GM23338 (cell line): ENCODE measurements at regions not wholly inside any gene's neighbourhood (a gene's known extent, or its start where the extent isn't known, plus 50 kb on each side); places are given as distances from the start of the nearest gene placed in this dataset.

Experiments used
- ATAC-seq: fragments of 200-7000 bp; cut with Tn5 transposase; 3 replicates; pipeline ENCODE4 v1.9.1; 2020
- DNase-seq: peaks from one replicate; pipeline ENCODE4 v3.0.0-alpha.2; 2015; ENCODE audit warnings: low spot score
- H2AFZ ChIP-seq: fragments of 200-600 bp; sonication (generic); 2 replicates; pipeline ENCODE4 v1.8.0; 2016; ENCODE audit warnings: antibody characterized with exemption, mild to moderate bottlenecking, moderate library complexity
- H3F3A ChIP-seq: fragments of 200-600 bp; sonication (generic); replicated peaks from 2 replicates; pipeline ENCODE4 v1.8.0; 2017; ENCODE audit warnings: antibody characterized with exemption, mixed run types, low read depth
- H3K27ac ChIP-seq: fragments of 200-600 bp; sonication (generic); 2 replicates; pipeline ENCODE4 v1.6.1; 2016; ENCODE audit warnings: low read depth
- H3K27me3 ChIP-seq: fragments of 200-600 bp; sonication (generic); 2 replicates; pipeline ENCODE4 v1.8.0; 2016; ENCODE audit warnings: mild to moderate bottlenecking, mixed run types, moderate library complexity; ENCODE audit not compliant: insufficient read depth
- H3K36me3 ChIP-seq: fragments of 200-600 bp; sonication (generic); 2 replicates; pipeline ENCODE4 v1.8.0; 2016; ENCODE audit warnings: mild to moderate bottlenecking; ENCODE audit not compliant: insufficient read depth
- H3K4me1 ChIP-seq: fragments of 200-600 bp; sonication (generic); 2 replicates; pipeline ENCODE4 v1.8.0; 2016; ENCODE audit warnings: mild to moderate bottlenecking, moderate library complexity; ENCODE audit not compliant: insufficient read depth
- H3K4me2 ChIP-seq: fragments of 200-600 bp; sonication (generic); 2 replicates; pipeline ENCODE4 v1.7.1; 2017; ENCODE audit warnings: mixed run types
- H3K4me3 ChIP-seq: fragments of 200-600 bp; sonication (generic); 2 replicates; pipeline ENCODE4 v1.6.1; 2016; ENCODE audit warnings: mixed run types
- H3K79me2 ChIP-seq: fragments of 200-600 bp; sonication (generic); replicated peaks from 2 replicates; pipeline ENCODE4 v1.8.0; 2017; ENCODE audit warnings: mild to moderate bottlenecking; ENCODE audit not compliant: insufficient read depth
- H3K9me2 ChIP-seq: fragments of 200-600 bp; sonication (generic); 2 replicates; pipeline ENCODE4 v1.8.0; 2017; ENCODE audit not compliant: insufficient read depth
- H4K20me1 ChIP-seq: fragments of 200-600 bp; sonication (generic); replicated peaks from 2 replicates; pipeline ENCODE4 v1.8.0; 2017; ENCODE audit warnings: mild to moderate bottlenecking; ENCODE audit not compliant: insufficient read depth
- H3K27ac Mint-ChIP-seq: 2 replicates; pipeline ENCODE4 v1.8.0; 2020; ENCODE audit warnings: inconsistent platforms, mild to moderate bottlenecking, moderate library complexity, mixed read lengths
- H3K27me3 Mint-ChIP-seq: 3 replicates; pipeline ENCODE4 v1.8.0; 2022; ENCODE audit warnings: low read depth, mild to moderate bottlenecking, moderate library complexity, mixed read lengths, inconsistent platforms; ENCODE audit not compliant: insufficient read depth, poor library complexity
- H3K36me3 Mint-ChIP-seq: 3 replicates; pipeline ENCODE4 v1.8.0; 2021; ENCODE audit warnings: low read depth, mild to moderate bottlenecking, inconsistent platforms, moderate library complexity, mixed read lengths
- H3K4me1 Mint-ChIP-seq: 3 replicates; pipeline ENCODE4 v1.8.0; 2020; ENCODE audit warnings: mild to moderate bottlenecking, inconsistent platforms, mixed read lengths
- H3K4me3 Mint-ChIP-seq: 3 replicates; pipeline ENCODE4 v1.8.0; 2021; ENCODE audit warnings: moderate library complexity, mild to moderate bottlenecking, inconsistent platforms, mixed read lengths
- H3K9me3 Mint-ChIP-seq: 3 replicates; pipeline ENCODE4 v1.8.0; 2020; ENCODE audit warnings: moderate library complexity, mild to moderate bottlenecking, inconsistent platforms, mixed read lengths
- EZH2 ChIP-seq: fragments of 200-600 bp; sonication (generic); IDR thresholded peaks from one replicate; pipeline ENCODE4 v1.8.0; 2017; ENCODE audit warnings: antibody characterized with exemption, mild to moderate bottlenecking, low read depth; ENCODE audit not compliant: unreplicated experiment
- STAT1 ChIP-seq: IDR thresholded peaks from one replicate; pipeline ENCODE4 v1.6.1; 2016; ENCODE audit warnings: antibody characterized with exemption; ENCODE audit not compliant: unreplicated experiment
- ZNF331 ChIP-seq: fragments of 250-450 bp; sonication (Bioruptor Pico); IDR thresholded peaks from 2 replicates; pipeline ENCODE4 v1.5.0; 2020; ENCODE audit warnings: low read depth, mild to moderate bottlenecking, moderate library complexity
- ZNF462 ChIP-seq: fragments of 250-450 bp; sonication (Bioruptor Pico); IDR thresholded peaks from 2 replicates; pipeline ENCODE4 v1.5.0; 2020; ENCODE audit warnings: mild to moderate bottlenecking, moderate library complexity
- TF ChIP-seq, protein P1 (sequence below), 2 experiments: fragments of 200-600 bp in 1 of 2; sonication (generic) in 1 of 2; conservative IDR thresholded peaks; 2 replicates each; pipeline versions ENCODE4 v1.5.1 to v1.6.1; 2016 to 2017; ENCODE audit warnings: antibody characterized with exemption in 2 of 2, low read depth in 2 of 2, mild to moderate bottlenecking in 2 of 2, moderate library complexity in 1 of 2

DNA sequence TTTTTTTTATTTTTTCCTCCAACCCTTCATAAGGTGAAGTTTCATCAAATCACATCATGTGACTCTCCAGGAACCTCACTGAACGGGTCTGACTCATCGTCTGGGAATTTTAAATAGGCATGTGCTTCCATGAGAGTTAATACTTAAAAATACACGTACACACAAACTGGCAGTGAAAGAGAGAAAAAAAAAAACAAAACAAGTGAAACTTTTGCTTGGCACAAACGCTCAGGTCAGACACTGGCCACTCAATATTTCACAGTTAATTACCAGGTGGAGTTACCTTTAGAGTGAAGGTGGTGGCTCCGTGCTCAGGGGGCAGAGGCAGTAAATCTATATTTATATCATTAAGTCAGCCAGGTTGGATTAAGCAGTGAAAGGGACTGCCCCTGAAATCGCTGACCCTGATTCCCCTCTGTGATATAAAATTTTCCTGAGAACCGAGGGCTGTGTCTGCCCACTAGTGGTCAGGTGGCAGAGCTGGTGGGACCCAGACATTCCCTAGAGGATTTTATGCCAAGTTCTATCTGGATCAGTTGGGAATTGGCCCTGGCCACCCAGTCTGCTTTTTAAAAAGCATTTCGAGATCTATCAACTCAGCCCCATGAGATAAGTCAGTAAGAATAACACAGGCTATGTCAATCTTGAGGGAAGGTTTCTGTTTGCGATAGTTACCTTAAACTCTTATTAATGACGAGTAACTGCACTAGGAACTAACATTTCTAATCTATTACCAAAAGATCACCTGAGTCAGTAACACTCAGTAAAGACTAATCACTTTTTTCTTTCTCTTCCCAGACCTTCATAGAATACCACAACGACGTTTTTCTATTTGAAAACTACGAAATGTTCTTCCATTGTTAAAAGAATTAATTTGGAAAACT, 259.1 kb downstream of the HDGFL1 start:
- H3K27me3 ChIP-seq: no peaks in the 10 kb centered on the region
- peak; percentile 74 for DNase-seq
- H3K4me1 ChIP-seq: no peaks in the 10 kb centered on the region; the same call in 1 of the 2 replicates
- peak; percentile 96 for ATAC-seq
- no peaks in the 10 kb centered on the region for H4K20me1 ChIP-seq
- H3K27me3 Mint-ChIP-seq: peaks cover 3% of the 10 kb centered on the region
- no peaks in the 10 kb centered on the region for H3K36me3 Mint-ChIP-seq
- H3F3A ChIP-seq: no peaks in the 10 kb centered on the region
- H3K27ac Mint-ChIP-seq: peak overlapping the region; percentile 82; the same call in 1 of the 2 replicates
- 0 out of 3 replicates have a peak overlapping the region, but pooled peaks have one; percentile 1 for H3K4me3 Mint-ChIP-seq
- H2AFZ ChIP-seq: peak overlapping the region; percentile 56; the same call in 1 of the 2 replicates
- H3K79me2 ChIP-seq: no peaks in the 10 kb centered on the region
- H3K36me3 ChIP-seq: no peaks in the 10 kb centered on the region
- H3K4me3 ChIP-seq: no peak overlapping the region
- no peak overlapping the region; the same call in 1 of the 2 replicates for H3K4me2 ChIP-seq
- peaks cover 5% of the 10 kb centered on the region; the same call in 1 of the 2 replicates for H3K9me2 ChIP-seq
- TF ChIP-seq, protein P1, sequence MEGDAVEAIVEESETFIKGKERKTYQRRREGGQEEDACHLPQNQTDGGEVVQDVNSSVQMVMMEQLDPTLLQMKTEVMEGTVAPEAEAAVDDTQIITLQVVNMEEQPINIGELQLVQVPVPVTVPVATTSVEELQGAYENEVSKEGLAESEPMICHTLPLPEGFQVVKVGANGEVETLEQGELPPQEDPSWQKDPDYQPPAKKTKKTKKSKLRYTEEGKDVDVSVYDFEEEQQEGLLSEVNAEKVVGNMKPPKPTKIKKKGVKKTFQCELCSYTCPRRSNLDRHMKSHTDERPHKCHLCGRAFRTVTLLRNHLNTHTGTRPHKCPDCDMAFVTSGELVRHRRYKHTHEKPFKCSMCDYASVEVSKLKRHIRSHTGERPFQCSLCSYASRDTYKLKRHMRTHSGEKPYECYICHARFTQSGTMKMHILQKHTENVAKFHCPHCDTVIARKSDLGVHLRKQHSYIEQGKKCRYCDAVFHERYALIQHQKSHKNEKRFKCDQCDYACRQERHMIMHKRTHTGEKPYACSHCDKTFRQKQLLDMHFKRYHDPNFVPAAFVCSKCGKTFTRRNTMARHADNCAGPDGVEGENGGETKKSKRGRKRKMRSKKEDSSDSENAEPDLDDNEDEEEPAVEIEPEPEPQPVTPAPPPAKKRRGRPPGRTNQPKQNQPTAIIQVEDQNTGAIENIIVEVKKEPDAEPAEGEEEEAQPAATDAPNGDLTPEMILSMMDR (conservative IDR thresholded peaks at IDR 0.05; ENCODE audit: low read depth in 2 of 2): peak; percentile 84 to 86
- TF ChIP-seq STAT1: no peak
- H3K4me1 Mint-ChIP-seq: peaks cover 11% of the 10 kb centered on the region
- peaks cover 3% of the 10 kb centered on the region; the same call in 2 of the 3 replicates for H3K9me3 Mint-ChIP-seq
- H3K27ac ChIP-seq: peak overlapping the region; percentile 20; the same call in 1 of the 2 replicates

DNA sequence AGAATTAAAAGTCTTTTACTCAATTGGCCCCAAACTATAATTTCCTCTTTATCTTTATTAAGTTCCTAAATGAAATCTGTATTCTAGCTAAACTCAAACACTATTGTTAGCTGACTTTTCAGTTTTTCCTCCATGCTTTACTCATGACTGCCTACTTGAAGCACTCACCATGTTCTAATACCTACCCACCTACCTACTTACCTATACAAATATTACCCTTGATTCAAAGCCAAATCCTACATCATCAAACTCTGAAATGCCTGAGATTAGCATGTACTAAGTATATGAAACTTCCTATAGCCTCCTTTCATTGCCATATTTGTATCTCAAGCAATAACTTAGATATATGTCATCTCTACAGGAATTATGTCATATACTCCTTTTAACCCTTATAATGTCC, 259.7 kb downstream of the HDGFL1 start:
- Histone ChIP-seq H2AFZ (no peak overlapping the region), H3K4me3 (no peak overlapping the region), H4K20me1 (no peaks in the 10 kb centered on the region), H3K4me1 (no peaks in the 10 kb centered on the region; the same call in 1 of the 2 replicates), H3K9me2 (peaks cover 12% of the 10 kb centered on the region; the same call in 1 of the 2 replicates), H3K27me3 (no peaks in the 10 kb centered on the region), H3K27ac (no peak overlapping the region), H3F3A (no peaks in the 10 kb centered on the region), H3K4me2 (no peak overlapping the region), H3K79me2 (no peaks in the 10 kb centered on the region), H3K36me3 (no peaks in the 10 kb centered on the region)
- Mint-ChIP-seq H3K27me3 (peaks cover 3% of the 10 kb centered on the region), H3K4me3 (no peak overlapping the region), H3K36me3 (no peaks in the 10 kb centered on the region), H3K9me3 (peaks cover 6% of the 10 kb centered on the region), H3K4me1 (peaks cover 11% of the 10 kb centered on the region), H3K27ac (no peak overlapping the region)
- DNase-seq (no peak), ATAC-seq (no peak)
- TF ChIP-seq ZNF462 (CRISPR knock-in tag) (no peak), EZH2 (no peak), ZNF331 (CRISPR knock-in tag) (no peak)
- TF ChIP-seq, protein P1 (conservative IDR thresholded peaks at IDR 0.05; ENCODE audit: low read depth in 2 of 2): no peak
